Thyroid gland (tissue), 4 donors: ENCODE measurements at regions not wholly inside any gene's neighbourhood (a gene's known extent, or its start where the extent isn't known, plus 50 kb on each side); places are given as distances from the start of the nearest gene placed in this dataset.

Experiments
- DNase-seq, 2 donors: peaks; one replicate each; pipeline ENCODE4 v3.0.0-alpha.2; 2019
- H3K27ac ChIP-seq, 3 donors: fragments of 200-600 bp; sonication (generic); 1 replicate in 2 of 3; 2 replicates in 1 of 3; pipeline ENCODE4 v1.5.1; 2016 to 2019; ENCODE audit warnings: mild to moderate bottlenecking in 1 of 3, moderate library complexity in 1 of 3
- H3K27me3 ChIP-seq: fragments of 200-600 bp; sonication (generic); one replicate; pipeline ENCODE4 v1.5.1; 2019
- H3K36me3 ChIP-seq, 2 donors: fragments of 200-600 bp; sonication (generic); one replicate each; pipeline ENCODE4 v1.5.1; 2016 to 2019
- H3K4me1 ChIP-seq, 2 donors: fragments of 200-600 bp; sonication (generic); one replicate each; pipeline ENCODE4 v1.5.1; 2017 to 2019
- H3K4me3 ChIP-seq, 3 donors: fragments of 200-600 bp; sonication (generic); replicated peaks in 1 of 3; 1 replicate in 2 of 3; 2 replicates in 1 of 3; pipeline ENCODE4 v1.5.1; 2016; ENCODE audit warnings: mild to moderate bottlenecking in 1 of 3
- H3K9me3 ChIP-seq: fragments of 200-600 bp; sonication (generic); one replicate; pipeline ENCODE4 v1.5.1; 2017
- POLR2A ChIP-seq, 2 donors: fragments of 450-650 bp; IDR thresholded peaks; one replicate each; pipeline ENCODE4 v1.6.1; 2017; ENCODE audit warnings: antibody characterized with exemption in 2 of 2, mild to moderate bottlenecking in 2 of 2, moderate library complexity in 1 of 2
- WGBS, 2 donors: methylation state at CpG; one replicate each; pipeline ENCODE4 v1.1.5; 2017; 5-methylcytosine and 5-hydroxymethylcytosine counted together
- intact Hi-C: fragments of 100-400 bp; cut with DNase I; formaldehyde crosslinking; loops from one replicate; pipeline ENCODE4 v1.15.1; 2023
- TF ChIP-seq, protein P1 (sequence below), 6 experiments: fragments of 200-600 bp in 3 of 6; fragments of 450-650 bp in 3 of 6; sonication (generic) in 3 of 6; IDR thresholded peaks; one replicate each; pipeline ENCODE4 v1.5.1; 2016 to 2019; ENCODE audit warnings: antibody characterized with exemption in 6 of 6, mild to moderate bottlenecking in 2 of 6, inconsistent platforms in 1 of 6, moderate library complexity in 1 of 6

DNA sequence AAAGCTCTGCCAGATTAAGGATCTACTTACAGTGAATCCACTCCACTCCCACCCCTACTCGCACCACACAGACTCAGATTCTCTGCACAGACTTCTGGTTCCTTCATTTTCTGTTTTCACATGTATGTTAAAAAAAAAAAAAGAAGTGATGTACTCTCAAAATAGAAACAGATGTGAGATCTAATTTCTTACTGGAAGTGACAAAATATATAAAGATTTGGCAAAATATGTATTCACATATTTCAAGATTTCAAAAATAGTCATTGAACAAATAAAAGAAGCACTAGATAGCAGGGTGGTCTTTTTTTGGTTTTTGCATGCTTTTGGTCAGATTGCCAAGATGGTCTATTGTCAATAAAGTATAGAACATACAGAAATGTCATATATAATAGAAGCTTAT is 379.2 kb downstream of the TMEM167A start:
- no peak for DNase-seq
- intact Hi-C loops = no loop called here
- H3K27me3 ChIP-seq = no peaks in the 10 kb centered on the region
- 91 to 92% methylated on average over 1 of the region's 1 CpG for WGBS, 2 donors
- H3K27ac ChIP-seq = no peak overlapping the region
- no peaks in the 10 kb centered on the region for H3K9me3 ChIP-seq
- H3K4me3 ChIP-seq = no peak overlapping the region
- TF ChIP-seq, protein P1, sequence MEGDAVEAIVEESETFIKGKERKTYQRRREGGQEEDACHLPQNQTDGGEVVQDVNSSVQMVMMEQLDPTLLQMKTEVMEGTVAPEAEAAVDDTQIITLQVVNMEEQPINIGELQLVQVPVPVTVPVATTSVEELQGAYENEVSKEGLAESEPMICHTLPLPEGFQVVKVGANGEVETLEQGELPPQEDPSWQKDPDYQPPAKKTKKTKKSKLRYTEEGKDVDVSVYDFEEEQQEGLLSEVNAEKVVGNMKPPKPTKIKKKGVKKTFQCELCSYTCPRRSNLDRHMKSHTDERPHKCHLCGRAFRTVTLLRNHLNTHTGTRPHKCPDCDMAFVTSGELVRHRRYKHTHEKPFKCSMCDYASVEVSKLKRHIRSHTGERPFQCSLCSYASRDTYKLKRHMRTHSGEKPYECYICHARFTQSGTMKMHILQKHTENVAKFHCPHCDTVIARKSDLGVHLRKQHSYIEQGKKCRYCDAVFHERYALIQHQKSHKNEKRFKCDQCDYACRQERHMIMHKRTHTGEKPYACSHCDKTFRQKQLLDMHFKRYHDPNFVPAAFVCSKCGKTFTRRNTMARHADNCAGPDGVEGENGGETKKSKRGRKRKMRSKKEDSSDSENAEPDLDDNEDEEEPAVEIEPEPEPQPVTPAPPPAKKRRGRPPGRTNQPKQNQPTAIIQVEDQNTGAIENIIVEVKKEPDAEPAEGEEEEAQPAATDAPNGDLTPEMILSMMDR (IDR thresholded peaks at IDR 0.05) = no peak
- no peak for TF ChIP-seq POLR2A (IDR thresholded peaks at IDR 0.05)
- H3K36me3 ChIP-seq = no peaks in the 10 kb centered on the region
- peaks cover 0 to 5% of the 10 kb centered on the region in 2 donors for H3K4me1 ChIP-seq

- H3K36me3 ChIP-seq = no peaks in the 10 kb centered on the region
- intact Hi-C loops = no loop called here
- H3K4me3 ChIP-seq = no peak overlapping the region
- H3K9me3 ChIP-seq = no peaks in the 10 kb centered on the region
- TF ChIP-seq, protein P1 (IDR thresholded peaks at IDR 0.05) = no peak
- TF ChIP-seq POLR2A (IDR thresholded peaks at IDR 0.05) = no peak
- 75% methylated on average over 2 of the region's 2 CpGs for WGBS, 2 donors
- DNase-seq = peak; percentile 4 to 5
- peaks cover 0 to 5% of the 10 kb centered on the region in 2 donors for H3K4me1 ChIP-seq
- H3K27ac ChIP-seq = no peak overlapping the region
- H3K27me3 ChIP-seq = no peaks in the 10 kb centered on the region
Observed at GRCh38 chr5:82694711-82695285, 382.4 kb downstream of the TMEM167A start.

DNA sequence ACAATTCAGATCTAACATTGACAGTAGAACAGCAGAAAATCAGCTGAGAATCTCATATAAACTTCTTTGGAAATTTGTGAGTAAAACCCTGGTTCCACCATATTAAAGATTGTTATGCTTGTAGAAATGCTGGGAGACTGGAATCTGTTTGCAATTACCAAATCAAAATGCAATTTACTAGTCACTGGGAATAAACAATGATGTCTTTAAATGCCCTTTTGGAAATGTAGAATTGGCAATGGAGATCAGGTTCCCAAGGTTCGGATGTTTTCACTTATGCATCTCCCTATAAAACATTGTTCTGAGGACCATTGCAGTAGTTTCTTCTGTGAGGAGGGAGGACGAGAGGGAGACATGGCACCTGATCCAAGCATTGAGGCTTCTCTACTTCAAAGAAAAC is 384.4 kb downstream of the TMEM167A start:
- WGBS, 2 donors = 80 to 85% methylated on average over 2 of the region's 2 CpGs

DNA sequence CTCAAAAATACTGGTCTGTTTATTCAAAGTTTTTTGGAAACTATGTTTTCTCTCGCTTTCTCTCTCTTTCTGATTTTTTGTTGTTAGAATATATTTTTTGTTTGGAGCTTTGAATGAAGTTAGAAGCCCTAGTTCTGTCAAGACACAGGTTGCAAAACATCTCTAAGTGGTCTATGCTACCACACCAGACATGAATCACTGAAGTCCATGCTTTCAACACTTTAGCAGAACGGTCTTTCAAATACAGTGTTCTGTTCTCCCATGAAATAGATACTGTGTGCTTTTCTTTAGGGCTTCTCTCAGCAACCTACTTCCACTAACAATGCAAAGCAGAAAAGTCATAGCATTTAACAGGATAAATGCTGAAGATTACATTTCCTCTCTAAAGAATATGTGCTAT is 392.5 kb downstream of the TMEM167A start:
- TF ChIP-seq, protein P1 (IDR thresholded peaks at IDR 0.05) = no peak
- H3K27me3 ChIP-seq = no peaks in the 10 kb centered on the region
- H3K9me3 ChIP-seq = no peaks in the 10 kb centered on the region
- no peak overlapping the region for H3K4me3 ChIP-seq
- no peaks in the 10 kb centered on the region for H3K4me1 ChIP-seq
- WGBS, 2 donors = 75 to 84% methylated on average over 2 of the region's 2 CpGs
- intact Hi-C loops = no loop called here
- no peaks in the 10 kb centered on the region for H3K36me3 ChIP-seq
- no peak overlapping the region for H3K27ac ChIP-seq
- DNase-seq = no peak

More for the DNA sequence above, 384.4 kb downstream of the TMEM167A start:
- H3K4me1 ChIP-seq = peaks cover 0 to 5% of the 10 kb centered on the region in 2 donors
- H3K36me3 ChIP-seq = no peaks in the 10 kb centered on the region
- H3K27ac ChIP-seq = no peak overlapping the region
- intact Hi-C loops = no loop called here
- no peaks in the 10 kb centered on the region for H3K27me3 ChIP-seq
- DNase-seq = no peak
- H3K9me3 ChIP-seq = no peaks in the 10 kb centered on the region
- no peak overlapping the region for H3K4me3 ChIP-seq
- TF ChIP-seq, protein P1 (IDR thresholded peaks at IDR 0.05) = no peak
- no peak for TF ChIP-seq POLR2A (IDR thresholded peaks at IDR 0.05)

- WGBS, 2 donors = 73 to 74% methylated on average over 2 of the region's 2 CpGs
- no peaks in the 10 kb centered on the region for H3K27me3 ChIP-seq
- no peaks in the 10 kb centered on the region for H3K4me1 ChIP-seq
- DNase-seq = no peak
- H3K9me3 ChIP-seq = no peaks in the 10 kb centered on the region
- no peak overlapping the region for H3K4me3 ChIP-seq
- TF ChIP-seq, protein P1 (IDR thresholded peaks at IDR 0.05) = no peak
- TF ChIP-seq POLR2A (IDR thresholded peaks at IDR 0.05) = no peak
- no peak overlapping the region for H3K27ac ChIP-seq
- intact Hi-C loops = no loop called here
- no peaks in the 10 kb centered on the region for H3K36me3 ChIP-seq
Observed at GRCh38 chr5:82684165-82684564, 393.0 kb downstream of the TMEM167A start.
